PC-3 (cell line): ENCODE measurements at regions not wholly inside any gene's neighbourhood (a gene's known extent, or its start where the extent isn't known, plus 50 kb on each side); places are given as distances from the start of the nearest gene placed in this dataset.

ENCODE experiments used
- ATAC-seq: fragments of 200-7000 bp; cut with Tn5 transposase; 2 replicates; pipeline ENCODE4 v1.9.1; 2020; ENCODE audit warnings: mild to moderate bottlenecking, moderate library complexity
- BruUV-seq: library from RNA; stranded (reverse); fragments of 400-500 nt; replicated peaks from 2 replicates; lab custom pipeline; 2021; lab: Mats Ljungman, UMichigan
- CTCF ChIA-PET: fragments of 300-600 bp; sonication (Branson Sonifier 250); formaldehyde crosslinking; loops from one replicate; lab custom pipeline; 2022; ENCODE audit warnings: antibody characterized with exemption; lab: Charles Lee
- POLR2A ChIA-PET: fragments of 300-600 bp; sonication (Branson Sonifier 250); formaldehyde crosslinking; loops from one replicate; lab custom pipeline; 2022; ENCODE audit warnings: antibody characterized with exemption; ENCODE audit not compliant: unreplicated experiment; lab: Charles Lee
- DNase-seq: peaks from one replicate; pipeline ENCODE4 v3.0.0-alpha.2; 2015
- H2AFZ ChIP-seq: fragments of 300-600 bp; sonication (generic); 2 replicates; pipeline ENCODE4 v1.6.0; 2016; ENCODE audit warnings: antibody characterized with exemption, low read length
- H3F3A ChIP-seq: fragments of 300-600 bp; sonication (generic); one replicate; pipeline ENCODE4 v1.6.0; 2017; ENCODE audit warnings: antibody characterized with exemption, low read length, control low read depth, mild to moderate bottlenecking; ENCODE audit not compliant: unreplicated experiment
- H3K27ac ChIP-seq: fragments of 300-600 bp; sonication (generic); 2 replicates; pipeline ENCODE4 v1.5.1; 2016; ENCODE audit warnings: mild to moderate bottlenecking, low read length
- H3K27me3 ChIP-seq: fragments of 300-600 bp; sonication (generic); 2 replicates; pipeline ENCODE4 v1.6.1; 2016; ENCODE audit warnings: low read length, mixed read lengths
- H3K36me3 ChIP-seq: fragments of 300-600 bp; sonication (generic); 2 replicates; pipeline ENCODE4 v1.6.1; 2016; ENCODE audit warnings: low read depth, mixed run types, low read length, mixed read lengths
- H3K4me1 ChIP-seq: fragments of 300-600 bp; sonication (generic); 2 replicates; pipeline ENCODE4 v1.5.1; 2016; ENCODE audit warnings: low read length; ENCODE audit not compliant: insufficient read depth
- H3K4me2 ChIP-seq: fragments of 300-600 bp; sonication (generic); 2 replicates; pipeline ENCODE4 v1.6.0; 2016; ENCODE audit warnings: low read length
- H3K4me3 ChIP-seq: fragments of 300-600 bp; sonication (generic); 2 replicates; pipeline ENCODE4 v1.5.1; 2016; ENCODE audit warnings: mild to moderate bottlenecking, low read length, mixed read lengths
- H3K79me2 ChIP-seq: fragments of 300-600 bp; sonication (generic); 2 replicates; pipeline ENCODE4 v1.6.1; 2017; ENCODE audit warnings: low read length, mixed read lengths
- H3K9ac ChIP-seq: fragments of 300-600 bp; sonication (generic); 2 replicates; pipeline ENCODE4 v1.6.0; 2016; ENCODE audit warnings: mild to moderate bottlenecking, low read length
- H3K9me2 ChIP-seq: fragments of 300-600 bp; sonication (generic); replicated peaks from 2 replicates; pipeline ENCODE4 v1.6.1; 2016; ENCODE audit warnings: mixed run types, low read length, mixed read lengths
- H3K9me3 ChIP-seq: fragments of 300-600 bp; sonication (generic); 2 replicates; pipeline ENCODE4 v1.6.1; 2016; ENCODE audit warnings: low read length, mixed read lengths
- H4K20me1 ChIP-seq: fragments of 300-600 bp; sonication (generic); 2 replicates; pipeline ENCODE4 v1.6.1; 2016; ENCODE audit warnings: low read length, mixed read lengths
- EZH2 ChIP-seq: fragments of 300-600 bp; sonication (generic); IDR thresholded peaks from one replicate; pipeline ENCODE4 v1.6.1; 2017; ENCODE audit warnings: antibody characterized with exemption, mild to moderate bottlenecking, low read length; ENCODE audit not compliant: unreplicated experiment
- EZH2phosphoT487 ChIP-seq: fragments of 300-600 bp; sonication (generic); IDR thresholded peaks from 2 replicates; pipeline ENCODE4 v1.6.1; 2018; ENCODE audit warnings: mild to moderate bottlenecking, antibody characterized with exemption, low read length, borderline replicate concordance
- intact Hi-C: fragments of 100-400 bp; cut with micrococcal nuclease; formaldehyde crosslinking; loops from 2 replicates; pipeline ENCODE4 v1.9.0; 2023
- TF ChIP-seq, protein P1 (sequence below): fragments of 300-600 bp; sonication (generic); conservative IDR thresholded peaks from 2 replicates; pipeline ENCODE4 v1.5.1; 2017; ENCODE audit warnings: antibody characterized with exemption, low read depth, mild to moderate bottlenecking, low read length

DNA sequence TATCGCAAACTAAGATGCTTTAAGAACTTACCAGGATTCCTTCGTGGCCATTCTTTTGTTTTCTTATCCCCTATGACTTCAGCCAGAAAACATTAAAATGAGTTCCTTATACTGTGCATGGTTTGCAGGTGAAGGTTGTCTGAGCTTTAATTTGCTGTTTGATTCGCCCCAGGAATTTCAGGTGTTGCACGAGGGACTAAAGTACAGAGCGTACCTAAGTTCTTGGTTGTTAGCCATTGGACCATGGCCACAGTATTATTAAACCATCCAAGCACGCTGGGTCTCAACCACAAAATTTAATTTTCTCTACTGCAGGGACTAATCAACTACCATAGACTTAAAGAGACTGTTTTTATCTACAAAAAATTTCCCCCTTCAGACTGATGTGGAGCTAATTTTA, 208.4 kb upstream of the MPDZ start:
- Histone ChIP-seq H3K4me3 (no peak overlapping the region), H3K27ac (no peak overlapping the region), H3K4me2 (no peak overlapping the region), H3K79me2 (no peaks in the 10 kb centered on the region), H3F3A (no peaks in the 10 kb centered on the region), H3K9me3 (no peaks in the 10 kb centered on the region), H3K4me1 (peaks cover 13% of the 10 kb centered on the region), H4K20me1 (no peaks in the 10 kb centered on the region), H3K36me3 (no peaks in the 10 kb centered on the region), H2AFZ (no peak overlapping the region), H3K27me3 (no peaks in the 10 kb centered on the region), H3K9ac (no peak overlapping the region), H3K9me2 (no peaks in the 10 kb centered on the region)
- CTCF ChIA-PET, result no interaction called here
- intact Hi-C loops, result no loop called here
- POLR2A ChIA-PET, result no interaction called here
- DNase-seq (no peak), ATAC-seq (no peak)
- BruUV-seq, result no TSS peak
- TF ChIP-seq EZH2phosphoT487, result no peak
- TF ChIP-seq, protein P1, sequence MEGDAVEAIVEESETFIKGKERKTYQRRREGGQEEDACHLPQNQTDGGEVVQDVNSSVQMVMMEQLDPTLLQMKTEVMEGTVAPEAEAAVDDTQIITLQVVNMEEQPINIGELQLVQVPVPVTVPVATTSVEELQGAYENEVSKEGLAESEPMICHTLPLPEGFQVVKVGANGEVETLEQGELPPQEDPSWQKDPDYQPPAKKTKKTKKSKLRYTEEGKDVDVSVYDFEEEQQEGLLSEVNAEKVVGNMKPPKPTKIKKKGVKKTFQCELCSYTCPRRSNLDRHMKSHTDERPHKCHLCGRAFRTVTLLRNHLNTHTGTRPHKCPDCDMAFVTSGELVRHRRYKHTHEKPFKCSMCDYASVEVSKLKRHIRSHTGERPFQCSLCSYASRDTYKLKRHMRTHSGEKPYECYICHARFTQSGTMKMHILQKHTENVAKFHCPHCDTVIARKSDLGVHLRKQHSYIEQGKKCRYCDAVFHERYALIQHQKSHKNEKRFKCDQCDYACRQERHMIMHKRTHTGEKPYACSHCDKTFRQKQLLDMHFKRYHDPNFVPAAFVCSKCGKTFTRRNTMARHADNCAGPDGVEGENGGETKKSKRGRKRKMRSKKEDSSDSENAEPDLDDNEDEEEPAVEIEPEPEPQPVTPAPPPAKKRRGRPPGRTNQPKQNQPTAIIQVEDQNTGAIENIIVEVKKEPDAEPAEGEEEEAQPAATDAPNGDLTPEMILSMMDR, result no peak

- no peak overlapping the region for H3K9ac ChIP-seq
- no peaks in the 10 kb centered on the region for H3K27me3 ChIP-seq
- CTCF ChIA-PET, result no interaction called here
- ATAC-seq (no peak), DNase-seq (no peak)
- no peak overlapping the region for H3K27ac ChIP-seq
- TF ChIP-seq, protein P1, result no peak
- TF ChIP-seq EZH2phosphoT487 (no peak), EZH2 (no peak)
- H3K4me3 ChIP-seq, result no peak overlapping the region
- H3K4me1 ChIP-seq, result peaks cover 13% of the 10 kb centered on the region
- no TSS peak for BruUV-seq
- no peaks in the 10 kb centered on the region for H3K79me2 ChIP-seq
- H2AFZ ChIP-seq, result no peak overlapping the region
- no peak overlapping the region for H3K4me2 ChIP-seq
- H3K9me2 ChIP-seq, result no peaks in the 10 kb centered on the region
- H4K20me1 ChIP-seq, result no peaks in the 10 kb centered on the region
- no peaks in the 10 kb centered on the region for H3K36me3 ChIP-seq
- H3F3A ChIP-seq, result no peaks in the 10 kb centered on the region
- intact Hi-C loops, result no loop called here
- H3K9me3 ChIP-seq, result no peaks in the 10 kb centered on the region
- POLR2A ChIA-PET, result no interaction called here
Observed at GRCh38 chr9:13487498-13487897, 208.0 kb upstream of the MPDZ start.

GRCh38 chr9:13487071-13487470, 207.6 kb upstream of the MPDZ start:
- no TSS peak for BruUV-seq
- Histone ChIP-seq H3K9ac (no peak overlapping the region), H4K20me1 (no peaks in the 10 kb centered on the region), H3K27ac (no peak overlapping the region), H3K9me2 (no peaks in the 10 kb centered on the region), H3K9me3 (no peaks in the 10 kb centered on the region), H3K4me3 (no peak overlapping the region), H3K4me1 (peaks cover 13% of the 10 kb centered on the region), H3K4me2 (no peak overlapping the region), H3K79me2 (no peaks in the 10 kb centered on the region), H3F3A (no peaks in the 10 kb centered on the region), H3K27me3 (no peaks in the 10 kb centered on the region), H3K36me3 (no peaks in the 10 kb centered on the region), H2AFZ (no peak overlapping the region)
- no peak for DNase-seq
- TF ChIP-seq EZH2phosphoT487, result no peak
- TF ChIP-seq, protein P1, result no peak
- no peak for TF ChIP-seq EZH2
- CTCF ChIA-PET, result no interaction called here
- intact Hi-C loops, result no loop called here
- no peak for ATAC-seq
- POLR2A ChIA-PET, result interaction anchor here (0.8 kb wide), 1 partner anchor 886 kb away, joined by 10 read pairs; no protein-coding TSS in a partner anchor
